Fibroblast of skin of left biceps (primary cell): ENCODE measurements at regions not wholly inside any gene's neighbourhood (a gene's known extent, or its start where the extent isn't known, plus 50 kb on each side); places are given as distances from the start of the nearest gene placed in this dataset.

ENCODE experiments used
- DNase-seq, 2 experiments: peaks; one replicate each; pipeline ENCODE4 v3.0.0-alpha.2; 2013; ENCODE audit warnings: low read depth in 2 of 2

GRCh38 chr10:62548686-62549085 lies 174.5 kb downstream of the ZNF365 start:
- DNase-seq, result no peak

DNA sequence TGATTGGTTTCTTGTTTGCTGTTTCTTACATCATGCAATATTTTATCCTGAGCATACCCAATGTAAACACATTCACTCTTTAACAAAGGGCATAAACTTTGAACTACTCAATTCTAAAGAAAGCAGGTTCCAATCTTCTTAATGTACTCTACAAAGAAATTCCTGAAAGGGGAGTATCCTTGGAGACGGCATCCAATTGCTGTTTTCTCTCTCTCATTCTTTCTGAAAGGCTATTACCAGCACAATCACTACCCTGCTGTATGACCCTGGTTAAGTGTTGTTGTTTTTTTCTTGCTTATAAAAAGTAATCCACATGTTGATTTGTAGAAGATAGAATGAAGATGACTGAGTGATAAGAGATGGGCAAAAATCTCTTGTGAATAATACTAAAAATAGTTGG lies 176.0 kb downstream of the ZNF365 start:
- DNase-seq, result no peak

DNA sequence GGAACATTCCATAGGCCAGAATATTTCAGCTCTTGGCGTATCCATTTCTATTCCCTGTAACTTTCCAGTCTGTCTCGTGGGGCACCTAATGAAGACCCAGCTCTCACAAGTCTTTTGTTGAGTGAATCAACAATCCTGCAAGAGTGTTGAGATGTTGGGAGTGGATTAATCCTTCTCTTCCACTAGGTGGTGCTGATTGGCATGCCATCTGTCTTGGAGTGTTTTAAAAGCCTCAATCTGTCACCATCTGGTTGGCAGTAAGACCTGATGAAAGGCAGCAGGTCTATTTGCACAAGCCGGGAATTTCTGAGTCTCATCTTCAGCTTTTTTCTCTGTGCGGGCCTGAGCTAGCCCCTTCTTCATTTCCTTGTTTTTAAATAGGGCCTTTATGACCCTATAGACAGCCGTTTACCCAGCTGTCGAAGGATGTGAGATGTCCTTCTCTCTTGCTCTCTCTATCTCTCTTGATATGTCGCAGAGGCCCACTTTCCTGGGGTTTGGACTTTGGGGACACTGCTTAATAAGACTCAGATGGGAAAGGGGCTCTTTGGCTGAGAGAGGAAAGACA lies 180.5 kb downstream of the ZNF365 start:
- DNase-seq, result peak; percentile 47

- DNase-seq, result peak in 1 of 2 experiments; percentile 34
Observed at GRCh38 chr10:62559481-62560200, 185.5 kb downstream of the ZNF365 start.

DNA sequence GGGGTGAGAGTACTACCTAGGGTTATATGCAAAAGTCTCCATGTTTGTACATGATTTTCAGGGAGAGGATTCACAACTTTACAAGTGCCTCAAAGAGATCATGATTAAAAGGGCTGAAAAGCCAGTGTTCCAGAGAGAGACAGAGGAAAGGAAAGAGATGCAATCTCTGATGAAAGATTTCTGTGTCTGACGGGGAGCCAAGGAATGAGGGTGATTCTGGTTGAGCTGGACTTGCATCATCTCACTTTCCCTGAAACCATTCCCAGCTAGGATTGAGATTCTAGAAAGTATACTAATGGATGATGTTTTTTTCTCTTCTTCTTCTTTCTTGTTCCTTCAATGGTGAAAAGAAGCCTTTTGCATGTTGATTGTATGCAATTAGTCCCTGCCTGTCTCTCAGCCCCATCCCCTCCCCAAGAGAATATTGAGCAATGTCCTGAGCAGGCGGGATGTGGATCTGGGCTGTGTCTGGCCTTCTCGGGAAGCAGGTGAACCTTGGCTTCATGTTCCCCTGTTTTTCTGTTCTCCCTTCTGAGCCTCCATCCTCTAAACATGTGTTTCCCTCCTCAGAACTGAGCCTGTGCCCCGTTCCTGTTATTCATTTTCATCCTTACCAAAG lies 186.1 kb downstream of the ZNF365 start:
- peak; percentile 75 to 83 for DNase-seq

DNA sequence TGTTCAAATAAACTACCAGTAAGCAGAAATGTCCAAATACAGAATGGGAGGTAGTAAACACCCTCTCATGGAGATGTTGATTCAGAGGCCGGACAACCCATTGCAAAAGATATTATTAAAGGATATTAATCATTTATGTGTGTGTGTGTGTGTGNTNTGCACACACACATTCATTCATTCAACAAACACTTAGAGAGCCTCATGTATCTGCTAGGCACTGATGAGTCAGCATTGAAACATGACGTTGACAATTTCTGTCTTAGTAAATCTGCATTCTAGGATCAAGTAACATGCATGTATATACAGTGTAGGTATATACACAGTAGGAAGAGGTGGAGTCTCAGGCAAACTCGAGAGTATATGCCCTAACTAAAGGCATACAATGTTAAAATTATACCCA lies 187.0 kb downstream of the ZNF365 start:
- no peak for DNase-seq

DNA sequence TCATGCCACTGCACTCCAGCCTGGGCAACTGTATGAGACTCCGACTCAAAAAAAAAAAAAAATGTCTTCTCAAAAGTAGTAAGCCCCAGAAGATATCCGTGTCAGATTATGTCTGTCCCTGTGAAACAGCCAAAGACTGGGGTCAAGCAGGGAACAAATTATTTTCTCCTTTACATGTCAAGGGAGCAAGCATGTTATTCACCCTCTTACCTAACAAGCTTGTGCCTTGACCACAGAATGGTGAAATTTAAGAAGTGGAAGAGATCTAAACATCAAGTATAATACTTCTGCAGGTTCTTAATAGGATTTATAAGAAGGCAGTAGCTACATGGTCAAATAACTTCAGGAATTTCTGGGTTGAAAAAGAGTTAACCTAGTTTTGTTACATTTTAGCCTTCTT lies 187.9 kb downstream of the ZNF365 start:
- no peak for DNase-seq

DNA sequence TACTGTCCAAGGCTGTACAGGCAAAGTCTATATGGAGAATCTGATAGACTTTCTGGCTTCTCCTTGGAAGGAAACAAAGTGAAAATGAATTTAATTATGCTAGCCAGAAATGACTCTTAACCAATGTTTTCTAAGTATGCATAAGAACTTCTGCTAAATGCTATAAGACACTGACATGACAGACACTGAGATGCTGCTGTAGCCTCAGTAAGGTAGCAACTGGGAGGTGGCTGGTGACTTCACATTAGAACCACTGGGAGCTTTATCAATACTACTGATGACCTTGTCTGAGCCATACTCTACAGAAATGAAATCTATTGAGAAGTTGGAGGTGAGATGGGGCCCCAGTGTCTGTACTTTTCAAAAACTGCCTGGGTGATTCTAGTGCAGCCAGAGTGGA lies 188.6 kb downstream of the ZNF365 start:
- no peak for DNase-seq

DNA sequence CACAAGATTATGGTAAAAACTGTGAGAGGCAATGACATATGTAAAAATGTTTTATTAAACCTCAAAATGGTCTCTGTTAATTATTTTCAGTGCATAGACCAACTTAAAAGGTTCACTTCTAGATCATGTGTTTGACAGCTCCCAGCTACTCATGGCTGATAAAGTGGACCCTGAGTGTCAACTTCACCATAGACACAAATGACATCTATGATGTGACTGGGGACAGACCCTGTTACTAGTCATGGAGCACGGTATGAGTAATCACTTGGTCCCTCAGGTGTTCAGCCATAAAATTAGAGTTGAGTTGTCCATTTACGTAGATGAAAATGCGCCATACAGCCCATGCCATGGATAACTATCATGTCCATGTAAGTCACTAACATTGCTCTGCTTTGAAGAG lies 199.8 kb downstream of the ZNF365 start:
- no peak for DNase-seq

DNA sequence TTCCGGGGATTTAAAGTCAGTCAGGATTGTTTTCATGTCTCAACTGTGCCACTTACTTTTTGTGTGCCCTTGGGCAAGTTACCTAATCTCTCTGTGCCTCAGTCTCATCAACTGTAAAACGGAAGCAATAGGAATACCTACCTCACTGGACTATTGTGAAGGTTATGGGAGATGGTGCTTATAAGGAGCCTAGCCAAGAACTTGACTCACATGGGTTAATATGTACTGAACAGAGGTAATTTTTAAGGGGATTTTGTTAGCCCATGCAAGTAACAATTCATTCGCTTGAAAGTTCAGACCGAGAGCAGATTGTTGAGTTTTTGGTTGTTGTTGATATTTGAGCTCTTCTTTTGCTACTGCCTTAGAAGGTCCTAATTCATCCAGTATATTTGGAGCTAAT lies 202.9 kb downstream of the ZNF365 start:
- no peak for DNase-seq

GRCh38 chr10:62577666-62578291 lies 203.6 kb downstream of the ZNF365 start:
- peak; percentile 86 to 90 for DNase-seq

DNA sequence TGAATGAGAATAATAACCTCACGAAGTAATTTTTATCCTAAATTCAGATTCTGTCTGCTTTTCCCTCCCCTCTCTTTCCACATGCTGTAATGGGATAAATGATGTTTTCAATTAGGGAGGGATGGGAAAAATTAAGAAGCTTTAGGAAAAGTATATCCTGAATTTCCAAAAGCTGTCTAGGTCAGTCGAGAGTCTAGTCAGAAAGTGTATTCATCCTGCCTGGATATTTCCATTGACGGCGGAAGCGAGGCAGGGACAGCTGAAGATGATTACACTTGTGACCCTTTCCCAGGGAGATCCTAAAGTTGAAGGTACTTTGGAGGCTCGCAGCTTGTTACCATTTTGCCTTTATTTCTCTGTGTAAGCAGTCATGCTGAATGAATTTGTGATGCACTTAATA lies 204.1 kb downstream of the ZNF365 start:
- no peak for DNase-seq

DNA sequence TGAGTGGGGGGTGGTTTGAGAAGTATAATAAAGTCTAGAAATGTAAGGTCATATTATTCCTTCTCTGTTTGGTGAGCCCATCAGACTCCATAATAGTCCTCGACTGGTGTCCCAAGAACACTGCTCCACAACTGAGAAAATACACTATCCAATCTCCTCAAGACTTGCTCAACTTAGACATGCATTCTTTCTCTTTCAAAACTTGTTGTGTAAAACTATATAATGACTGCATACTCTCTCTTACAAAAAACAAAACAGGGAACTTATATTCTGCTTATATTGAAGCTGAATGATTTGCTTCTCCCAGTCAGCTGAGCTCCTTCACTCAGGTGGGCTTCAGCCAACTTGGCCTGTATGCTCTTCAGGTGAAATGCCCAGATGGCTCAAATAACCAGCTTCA lies 204.7 kb downstream of the ZNF365 start:
- DNase-seq, result no peak

GRCh38 chr10:62580396-62580795 lies 206.2 kb downstream of the ZNF365 start:
- no peak for DNase-seq

- DNase-seq, result no peak
Observed at GRCh38 chr10:62581351-62581750, 207.2 kb downstream of the ZNF365 start.

GRCh38 chr10:62582101-62582705 lies 208.0 kb downstream of the ZNF365 start:
- DNase-seq, result peak; percentile 77 to 81

DNA sequence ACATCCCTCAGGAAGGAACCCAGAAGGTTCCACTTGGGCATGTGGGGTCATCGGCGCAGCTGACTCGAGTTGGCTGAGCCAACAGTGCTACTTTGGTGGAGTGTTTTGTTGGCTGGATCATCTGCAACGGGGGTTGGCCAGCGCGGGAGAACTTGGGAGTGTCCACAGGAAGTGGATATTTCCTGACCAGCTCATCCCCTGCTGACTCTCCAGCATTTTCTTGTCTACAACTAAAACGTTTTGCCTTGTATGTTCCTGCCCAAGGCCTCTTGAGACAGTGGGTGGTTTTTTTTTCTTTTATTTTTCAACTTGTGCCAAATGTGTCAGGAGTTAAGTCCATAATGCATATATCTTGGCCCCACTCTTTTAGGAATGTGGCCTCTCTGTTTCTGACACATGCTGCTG lies 208.6 kb downstream of the ZNF365 start:
- DNase-seq, result peak; percentile 95 to 96

- DNase-seq, result peak; percentile 89 to 91
Observed at GRCh38 chr10:62583876-62584615, 209.9 kb downstream of the ZNF365 start.

- DNase-seq, result no peak
Observed at GRCh38 chr10:62584731-62585130, 210.6 kb downstream of the ZNF365 start.

DNA sequence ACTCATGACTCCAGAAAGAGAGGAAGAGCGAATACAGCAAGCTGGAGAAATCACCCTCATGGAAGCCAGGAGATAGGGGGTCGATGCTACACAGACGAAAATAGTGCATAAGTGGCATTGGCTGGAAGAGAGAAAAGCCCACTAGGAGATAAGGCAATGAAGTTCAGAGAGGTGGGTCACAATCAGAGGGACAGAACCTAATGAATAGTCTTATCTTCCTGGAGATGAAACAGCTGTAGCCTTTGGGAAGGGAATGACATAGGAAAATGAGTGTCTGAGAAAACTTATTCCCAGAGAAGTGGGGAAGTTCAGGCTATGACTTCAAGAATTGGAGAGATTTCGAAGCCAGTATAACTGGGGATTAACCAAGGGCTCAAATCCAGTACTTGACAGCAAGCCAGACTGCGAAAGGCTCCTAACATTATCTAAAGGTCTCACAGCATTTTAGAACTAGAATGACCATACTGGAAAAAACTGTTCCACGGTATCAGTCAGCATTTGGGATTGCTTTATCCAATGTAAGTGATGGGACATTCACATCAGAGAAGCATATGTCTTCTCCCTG lies 211.1 kb downstream of the ZNF365 start:
- no peak for DNase-seq

GRCh38 chr10:62587011-62587410 lies 212.8 kb downstream of the ZNF365 start:
- no peak for DNase-seq
